GM18907 (cell line): ENCODE measurements at regions not wholly inside any gene's neighbourhood (a gene's known extent, or its start where the extent isn't known, plus 50 kb on each side); places are given as distances from the start of the nearest gene placed in this dataset.

Experiments used
- ATAC-seq: cut with Tn5 transposase; IDR thresholded peaks from one replicate; pipeline ENCODE4 v1.9.1; 2021; ENCODE audit warnings: mild to moderate bottlenecking, moderate library complexity; ENCODE audit not compliant: unreplicated experiment

- no peak for ATAC-seq
Measured at GRCh38 chr4:128410037-128410436, 122.4 kb upstream of the PGRMC2 start.

- no peak for ATAC-seq
Measured at GRCh38 chr4:128403586-128403985, 116.0 kb upstream of the PGRMC2 start.

- ATAC-seq: no peak
Measured at GRCh38 chr4:128394778-128395177, 107.2 kb upstream of the PGRMC2 start.

- ATAC-seq: peak; percentile 82
Measured at GRCh38 chr4:128393101-128393704, 105.6 kb upstream of the PGRMC2 start.

GRCh38 chr4:128390475-128390996 is 102.9 kb upstream of the PGRMC2 start:
- ATAC-seq: no peak

- no peak for ATAC-seq
Measured at GRCh38 chr4:128388796-128389195, 101.2 kb upstream of the PGRMC2 start.

GRCh38 chr4:128388352-128388630 is 100.7 kb upstream of the PGRMC2 start:
- no peak for ATAC-seq

- no peak for ATAC-seq
Measured at GRCh38 chr4:128387600-128388351, 100.2 kb upstream of the PGRMC2 start.

GRCh38 chr4:128386761-128387599 is 99.4 kb upstream of the PGRMC2 start:
- ATAC-seq: no peak

GRCh38 chr4:128385683-128386304 is 98.2 kb upstream of the PGRMC2 start:
- no peak for ATAC-seq

- ATAC-seq: no peak
Measured at GRCh38 chr4:128384765-128385598, 97.4 kb upstream of the PGRMC2 start.

- ATAC-seq: no peak
Measured at GRCh38 chr4:128384091-128384520, 96.5 kb upstream of the PGRMC2 start.

- no peak for ATAC-seq
Measured at GRCh38 chr4:128381748-128382559, 94.3 kb upstream of the PGRMC2 start.

GRCh38 chr4:128380306-128380705 is 92.7 kb upstream of the PGRMC2 start:
- ATAC-seq: no peak

- no peak for ATAC-seq
Measured at GRCh38 chr4:128379860-128380259, 92.2 kb upstream of the PGRMC2 start.

- ATAC-seq: no peak
Measured at GRCh38 chr4:128378668-128379067, 91.1 kb upstream of the PGRMC2 start.

GRCh38 chr4:128376958-128377357 is 89.3 kb upstream of the PGRMC2 start:
- no peak for ATAC-seq

- ATAC-seq: no peak
Measured at GRCh38 chr4:128376303-128376702, 88.7 kb upstream of the PGRMC2 start.

- ATAC-seq: no peak
Measured at GRCh38 chr4:128373628-128374027, 86.0 kb upstream of the PGRMC2 start.

- ATAC-seq: no peak
Measured at GRCh38 chr4:128371876-128372275, 84.3 kb upstream of the PGRMC2 start.
